GM18507 (cell line): ENCODE measurements at regions not wholly inside any gene's neighbourhood (a gene's known extent, or its start where the extent isn't known, plus 50 kb on each side); places are given as distances from the start of the nearest gene placed in this dataset.
A peak's percentile ranks its signal among the peaks of the same experiment; 100 is the strongest.
"Not testable (repeated sequence)": the region's sequence is repeated elsewhere in the genome, so short reads cannot be mapped to it uniquely, and the experiment has no call there.

Experiments
- DNase-seq: peaks from one replicate; pipeline ENCODE4 v3.0.0; 2011; ENCODE audit warnings: low read depth; ENCODE audit not compliant: insufficient read length; ENCODE audit errors: extremely low spot score
- FAIRE-seq: peaks from 2 replicates; lab custom pipeline; 2011; peaks lifted over from hg19 to GRCh38; lab: Jason Lieb, UNC

GRCh38 chr6:100230115-100230952 is 234.4 kb downstream of the SIM1 start:
- FAIRE-seq (no peak), DNase-seq (no peak)

- DNase-seq = no peak
- no peak for FAIRE-seq
These were observed 235.2 kb downstream of the SIM1 start for GRCh38 chr6:100229512-100229911.

GRCh38 chr6:100228834-100229441 is 234.9 kb upstream of the MCHR2 start:
- DNase-seq (peak; percentile 55), FAIRE-seq (peak; percentile 92)

GRCh38 chr6:100228437-100228833 is 234.4 kb upstream of the MCHR2 start:
- DNase-seq (no peak), FAIRE-seq (no peak)

- no peak for FAIRE-seq
- no peak for DNase-seq
These were observed 232.8 kb upstream of the MCHR2 start for GRCh38 chr6:100226811-100227210.

- FAIRE-seq, DNase-seq: not testable (repeated sequence)
These were observed 229.9 kb upstream of the MCHR2 start for GRCh38 chr6:100223952-100224351.

- DNase-seq (no peak), FAIRE-seq (no peak)
These were observed 226.5 kb upstream of the MCHR2 start for GRCh38 chr6:100220543-100220942.

- DNase-seq (no peak), FAIRE-seq (no peak)
These were observed 223.4 kb upstream of the MCHR2 start for GRCh38 chr6:100217225-100218012.

GRCh38 chr6:100216760-100217159 is 222.7 kb upstream of the MCHR2 start:
- DNase-seq (no peak), FAIRE-seq (no peak)

- DNase-seq (no peak), FAIRE-seq (no peak)
These were observed 218.1 kb upstream of the MCHR2 start for GRCh38 chr6:100212131-100212530.

- DNase-seq (no peak), FAIRE-seq (no peak)
These were observed 216.4 kb upstream of the MCHR2 start for GRCh38 chr6:100210137-100211117.

GRCh38 chr6:100209323-100210136 is 215.5 kb upstream of the MCHR2 start:
- no peak for DNase-seq
- no peak for FAIRE-seq

GRCh38 chr6:100203400-100203799 is 209.4 kb upstream of the MCHR2 start:
- DNase-seq = no peak

GRCh38 chr6:100202417-100203194 is 208.6 kb upstream of the MCHR2 start:
- DNase-seq (no peak), FAIRE-seq (no peak)

More at GRCh38 chr6:100203400-100203799, 209.4 kb upstream of the MCHR2 start:
- no peak for FAIRE-seq

- not testable (repeated sequence) for DNase-seq, FAIRE-seq
These were observed 202.4 kb upstream of the MCHR2 start for GRCh38 chr6:100196214-100196982.

- FAIRE-seq, DNase-seq: not testable (repeated sequence)
These were observed 201.2 kb upstream of the MCHR2 start for GRCh38 chr6:100195244-100195643.

GRCh38 chr6:100194535-100194934 is 200.5 kb upstream of the MCHR2 start:
- DNase-seq = no peak
- FAIRE-seq = no peak
